OCI-LY1 (cell line): ENCODE measurements at regions not wholly inside any gene's neighbourhood (a gene's known extent, or its start where the extent isn't known, plus 50 kb on each side); places are given as distances from the start of the nearest gene placed in this dataset.

Experiments used
- H2AFZ ChIP-seq: fragments of 200-600 bp; sonication (generic), shearing (Covaris generic); 2 replicates; pipeline ENCODE4 v1.6.0; 2014; ENCODE audit warnings: antibody characterized with exemption, mild to moderate bottlenecking, low read length
- H3F3A ChIP-seq: fragments of 200-600 bp; sonication (generic), shearing (Covaris generic); 2 replicates; pipeline ENCODE4 v1.6.0; 2014; ENCODE audit warnings: mild to moderate bottlenecking, antibody characterized with exemption, low read length, moderate library complexity; ENCODE audit not compliant: insufficient read depth
- H3K27ac ChIP-seq: fragments of 200-600 bp; sonication (generic); 2 replicates; pipeline ENCODE4 v1.5.1; 2014; ENCODE audit warnings: low read length, mixed run types, mild to moderate bottlenecking, low read depth; ENCODE audit not compliant: poor library complexity, severe bottlenecking
- H3K27me3 ChIP-seq: fragments of 200-600 bp; sonication (generic); 2 replicates; pipeline ENCODE4 v1.6.0; 2014; ENCODE audit warnings: antibody characterized with exemption, mild to moderate bottlenecking, low read length, moderate library complexity; ENCODE audit not compliant: insufficient read depth
- H3K36me3 ChIP-seq: fragments of 200-600 bp; sonication (generic); 2 replicates; pipeline ENCODE4 v1.6.1; 2014; ENCODE audit warnings: mild to moderate bottlenecking, antibody characterized with exemption, low read length, moderate library complexity, mixed read lengths; ENCODE audit not compliant: insufficient read depth
- H3K4me1 ChIP-seq: fragments of 200-600 bp; sonication (generic); 2 replicates; pipeline ENCODE4 v1.5.1; 2014; ENCODE audit warnings: mild to moderate bottlenecking, low read length, moderate library complexity; ENCODE audit not compliant: insufficient read depth, severe bottlenecking
- H3K4me2 ChIP-seq: fragments of 200-600 bp; sonication (generic), shearing (Covaris generic); 2 replicates; pipeline ENCODE4 v1.6.1; 2014; ENCODE audit warnings: low read length
- H3K4me3 ChIP-seq: fragments of 200-600 bp; sonication (generic); 2 replicates; pipeline ENCODE4 v1.5.1; 2014; ENCODE audit warnings: low read length, low read depth, mild to moderate bottlenecking, mixed read lengths; ENCODE audit not compliant: poor library complexity, severe bottlenecking
- H3K79me2 ChIP-seq: fragments of 200-600 bp; shearing (Covaris generic); 2 replicates; pipeline ENCODE4 v1.6.1; 2016; ENCODE audit warnings: mixed run types, low read length, mixed read lengths; ENCODE audit not compliant: insufficient read depth
- H3K9ac ChIP-seq: fragments of 200-600 bp; sonication (generic), shearing (Covaris generic); 2 replicates; pipeline ENCODE4 v1.6.1; 2014; ENCODE audit warnings: mild to moderate bottlenecking, low read length, mixed read lengths
- H3K9me2 ChIP-seq: fragments of 200-600 bp; sonication (generic), shearing (Covaris generic); 2 replicates; pipeline ENCODE4 v1.6.1; 2014; ENCODE audit warnings: low read depth, mild to moderate bottlenecking, low read length, mixed read lengths
- H3K9me3 ChIP-seq: fragments of 200-600 bp; shearing (Covaris generic); 2 replicates; pipeline ENCODE4 v1.6.1; 2014; ENCODE audit warnings: low read length, mixed read lengths
- H4K20me1 ChIP-seq: fragments of 200-600 bp; sonication (generic), shearing (Covaris generic); 2 replicates; pipeline ENCODE4 v1.6.0; 2016; ENCODE audit warnings: mild to moderate bottlenecking, low read length; ENCODE audit not compliant: insufficient read depth
- CTCF ChIP-seq: fragments of 200-600 bp; sonication (generic), shearing (Covaris generic); IDR thresholded peaks from 2 replicates; pipeline ENCODE4 v1.5.1; 2017; ENCODE audit warnings: mild to moderate bottlenecking, antibody characterized with exemption, low read length, moderate library complexity, mixed read lengths
- EZH2 ChIP-seq: fragments of 200-600 bp; sonication (generic), shearing (Covaris generic); IDR thresholded peaks from 2 replicates; pipeline ENCODE4 v1.8.0; 2017; ENCODE audit warnings: borderline replicate concordance, mixed run types, mild to moderate bottlenecking, antibody characterized with exemption, low read length, moderate library complexity, mixed read lengths

GRCh38 chr11:29395555-29396072, 621.2 kb downstream of the KCNA4 start:
- Histone ChIP-seq H3K4me2 (no peak overlapping the region), H3K36me3 (no peaks in the 10 kb centered on the region), H3K9me3 (no peaks in the 10 kb centered on the region), H3K4me3 (no peak overlapping the region), H3K9ac (no peak overlapping the region), H2AFZ (no peak overlapping the region), H3K9me2 (no peaks in the 10 kb centered on the region), H3K4me1 (no peaks in the 10 kb centered on the region), H3K79me2 (no peaks in the 10 kb centered on the region), H3K27me3 (no peaks in the 10 kb centered on the region), H4K20me1 (no peaks in the 10 kb centered on the region), H3F3A (no peaks in the 10 kb centered on the region), H3K27ac (no peak overlapping the region)
- TF ChIP-seq EZH2 (no peak), CTCF (no peak)

GRCh38 chr11:29389793-29390192, 627.0 kb downstream of the KCNA4 start:
- H2AFZ ChIP-seq = no peak overlapping the region
- H3F3A ChIP-seq = no peaks in the 10 kb centered on the region
- no peaks in the 10 kb centered on the region for H3K9me2 ChIP-seq
- TF ChIP-seq CTCF = no peak
- no peak for TF ChIP-seq EZH2
- H3K9ac ChIP-seq = no peak overlapping the region
- H3K4me3 ChIP-seq = no peak overlapping the region
- H3K4me2 ChIP-seq = no peak overlapping the region
- H3K4me1 ChIP-seq = no peaks in the 10 kb centered on the region
- no peaks in the 10 kb centered on the region for H3K79me2 ChIP-seq
- no peaks in the 10 kb centered on the region for H3K27me3 ChIP-seq
- H3K9me3 ChIP-seq = no peaks in the 10 kb centered on the region
- no peaks in the 10 kb centered on the region for H3K36me3 ChIP-seq
- no peak overlapping the region for H3K27ac ChIP-seq
- no peaks in the 10 kb centered on the region for H4K20me1 ChIP-seq

GRCh38 chr11:29373725-29374124, 643.1 kb downstream of the KCNA4 start:
- Histone ChIP-seq H3K36me3 (no peaks in the 10 kb centered on the region), H3K27ac (no peak overlapping the region), H3F3A (no peaks in the 10 kb centered on the region), H3K9ac (no peak overlapping the region), H3K4me2 (no peak overlapping the region), H3K9me2 (no peaks in the 10 kb centered on the region), H3K79me2 (no peaks in the 10 kb centered on the region), H2AFZ (no peak overlapping the region), H3K4me1 (no peaks in the 10 kb centered on the region), H3K9me3 (no peaks in the 10 kb centered on the region), H3K4me3 (no peak overlapping the region), H4K20me1 (no peaks in the 10 kb centered on the region), H3K27me3 (no peaks in the 10 kb centered on the region)
- TF ChIP-seq CTCF = no peak
- TF ChIP-seq EZH2 = no peak
